HEK293 (cell line): ENCODE measurements at regions not wholly inside any gene's neighbourhood (a gene's known extent, or its start where the extent isn't known, plus 50 kb on each side); places are given as distances from the start of the nearest gene placed in this dataset.

Experiments
- CTCF ChIA-PET: fragments of 350-600 bp; formaldehyde crosslinking; extraction: SDS; loops from one replicate; lab custom pipeline; 2021; ENCODE audit warnings: antibody characterized with exemption; lab: Yijun Ruan, JAX
- POLR2A ChIA-PET: fragments of 300-600 bp; formaldehyde crosslinking; extraction: SDS; loops from one replicate; lab custom pipeline; 2020; ENCODE audit warnings: antibody characterized with exemption, inconsistent platforms; lab: Yijun Ruan, JAX
- H3K27ac ChIP-seq: fragments of 200-500 bp; sonication (Bioruptor generic); 2 replicates; pipeline ENCODE4 v1.5.1; 2014; ENCODE audit warnings: low read depth, low read length, control low read depth, inconsistent platforms; ENCODE audit errors: extremely low read depth
- H3K36me3 ChIP-seq, 2 experiments: fragments of 200-500 bp in 1 of 2; sonication (Bioruptor generic) in 1 of 2; 1 replicate in 1 of 2; 2 replicates in 1 of 2; pipeline ENCODE4 v1.5.1; 2014 to 2017; ENCODE audit warnings: inconsistent platforms in 2 of 2, low read length in 2 of 2; ENCODE audit not compliant: control insufficient read depth in 2 of 2, insufficient read depth in 1 of 2
- H3K4me1 ChIP-seq: fragments of 200-500 bp; sonication (Bioruptor generic); 2 replicates; pipeline ENCODE4 v1.5.1; 2014; ENCODE audit warnings: mild to moderate bottlenecking, low read length, inconsistent platforms; ENCODE audit not compliant: control insufficient read depth, insufficient read depth
- H3K4me3 ChIP-seq: 2 replicates; pipeline ENCODE4 v1.5.1; 2011; ENCODE audit warnings: low read depth, mild to moderate bottlenecking, control low read depth, low read length, moderate library complexity
- H3K9me3 ChIP-seq: fragments of 200-500 bp; sonication (Bioruptor generic); 2 replicates; pipeline ENCODE4 v1.5.1; 2014; ENCODE audit warnings: low read depth, low read length, inconsistent platforms; ENCODE audit not compliant: control insufficient read depth, insufficient read depth
- GFI1B ChIP-seq: fragments of 450-650 bp; formaldehyde crosslinking; IDR thresholded peaks from 2 replicates; pipeline ENCODE4 v1.5.1; 2016; ENCODE audit warnings: missing biosample characterization, missing genetic modification characterization
- HOXC10 ChIP-seq: sonication (generic); formaldehyde crosslinking; IDR thresholded peaks from 2 replicates; pipeline ENCODE4 v1.8.1; 2023; ENCODE audit warnings: mild to moderate bottlenecking, missing genetic modification reagents
- KLF1 ChIP-seq: fragments of 450-650 bp; formaldehyde crosslinking; IDR thresholded peaks from 2 replicates; pipeline ENCODE4 v1.5.1; 2016; ENCODE audit warnings: missing biosample characterization, missing genetic modification characterization
- MYNN ChIP-seq: fragments of 450-650 bp; formaldehyde crosslinking; IDR thresholded peaks from 2 replicates; pipeline ENCODE4 v1.5.1; 2016; ENCODE audit warnings: missing biosample characterization, missing genetic modification characterization, borderline replicate concordance
- RBAK ChIP-seq: fragments of 450-650 bp; formaldehyde crosslinking; IDR thresholded peaks from 2 replicates; pipeline ENCODE4 v1.5.1; 2016; ENCODE audit warnings: missing biosample characterization, missing genetic modification characterization
- SP7 ChIP-seq: fragments of 450-650 bp; formaldehyde crosslinking; IDR thresholded peaks from 2 replicates; pipeline ENCODE4 v1.5.1; 2016; ENCODE audit warnings: missing biosample characterization, missing genetic modification characterization
- WT1 ChIP-seq: fragments of 450-650 bp; formaldehyde crosslinking; IDR thresholded peaks from 2 replicates; pipeline ENCODE4 v1.5.1; 2016; ENCODE audit warnings: missing biosample characterization, missing genetic modification characterization
- ZNF10 ChIP-seq: fragments of 450-650 bp; formaldehyde crosslinking; IDR thresholded peaks from 2 replicates; pipeline ENCODE4 v1.5.1; 2017; ENCODE audit warnings: missing biosample characterization, missing genetic modification characterization
- ZNF112 ChIP-seq: fragments of 450-650 bp; formaldehyde crosslinking; IDR thresholded peaks from 2 replicates; pipeline ENCODE4 v1.5.0; 2017; ENCODE audit warnings: missing biosample characterization, missing genetic modification characterization
- ZNF146 ChIP-seq: fragments of 450-650 bp; formaldehyde crosslinking; IDR thresholded peaks from 2 replicates; pipeline ENCODE4 v1.5.1; 2016; ENCODE audit warnings: missing biosample characterization, missing genetic modification characterization
- ZNF19 ChIP-seq: fragments of 450-650 bp; formaldehyde crosslinking; IDR thresholded peaks from 2 replicates; pipeline ENCODE4; 2016; ENCODE audit warnings: missing biosample characterization, missing genetic modification characterization, low read depth
- ZNF654 ChIP-seq: fragments of 450-650 bp; formaldehyde crosslinking; IDR thresholded peaks from 2 replicates; pipeline ENCODE4 v1.5.1; 2016; ENCODE audit warnings: low read depth, missing biosample characterization, missing genetic modification characterization
- ZNF658 ChIP-seq: fragments of 450-650 bp; formaldehyde crosslinking; IDR thresholded peaks from 2 replicates; pipeline ENCODE4; 2016; ENCODE audit warnings: missing biosample characterization, missing genetic modification characterization
- ZSCAN16 ChIP-seq: fragments of 450-650 bp; formaldehyde crosslinking; IDR thresholded peaks from 2 replicates; pipeline ENCODE4 v1.5.1; 2016; ENCODE audit warnings: missing biosample characterization, missing genetic modification characterization
- TF ChIP-seq, protein P1 (sequence below): fragments of 450-650 bp; formaldehyde crosslinking; IDR thresholded peaks from 2 replicates; pipeline ENCODE4 v1.5.1; 2016; ENCODE audit warnings: missing biosample characterization, missing genetic modification characterization
- TF ChIP-seq, protein P2 (sequence below): fragments of 450-650 bp; formaldehyde crosslinking; IDR thresholded peaks from 2 replicates; pipeline ENCODE4 v1.5.1; 2016; ENCODE audit warnings: missing biosample characterization, missing genetic modification characterization
- TF ChIP-seq, protein P3 (sequence below): fragments of 450-650 bp; formaldehyde crosslinking; conservative IDR thresholded peaks from 2 replicates; pipeline ENCODE4 v1.5.1; 2016; ENCODE audit warnings: low read depth, missing biosample characterization, missing genetic modification characterization
- TF ChIP-seq, protein P4 (sequence below): fragments of 450-650 bp; formaldehyde crosslinking; IDR thresholded peaks from 2 replicates; pipeline ENCODE4 v1.5.1; 2016; ENCODE audit warnings: missing biosample characterization, missing genetic modification characterization
- TF ChIP-seq, protein P5 (sequence below): fragments of 450-650 bp; formaldehyde crosslinking; IDR thresholded peaks from 2 replicates; pipeline ENCODE4 v1.5.1; 2016; ENCODE audit warnings: missing biosample characterization, missing genetic modification characterization, borderline replicate concordance
- TF ChIP-seq, protein P6 (sequence below): fragments of 450-650 bp; formaldehyde crosslinking; IDR thresholded peaks from 2 replicates; pipeline ENCODE4 v1.5.1; 2016; ENCODE audit warnings: missing biosample characterization, missing genetic modification characterization

DNA sequence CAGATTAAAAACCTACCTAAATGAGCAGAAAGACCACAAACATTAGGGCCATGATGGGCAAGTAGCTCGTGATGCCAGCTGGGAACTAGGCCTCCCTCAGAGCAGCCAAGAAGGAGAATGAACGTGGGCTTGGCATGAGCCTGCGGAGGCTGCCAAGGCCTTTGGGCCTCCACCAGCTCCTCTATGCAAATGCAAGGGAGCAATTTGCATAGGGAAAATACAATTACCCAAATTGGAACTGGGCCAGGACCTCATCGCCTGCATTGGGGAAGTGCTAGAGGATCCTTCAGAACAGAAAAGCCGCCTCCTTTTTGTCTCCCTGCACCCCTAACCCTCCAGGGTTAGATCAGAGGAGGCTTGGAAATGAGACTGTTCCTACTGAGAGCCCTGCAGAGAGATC lies 326.4 kb downstream of the SMAD2 start:
- TF ChIP-seq ZNF146 (tag by site-specific recombination) (no peak), SP7 (no peak), WT1 (tag by site-specific recombination) (no peak), ZSCAN16 (no peak), ZNF112 (no peak), ZNF654 (tag by site-specific recombination) (no peak), ZNF658 (tag by site-specific recombination) (no peak), RBAK (tag by site-specific recombination) (no peak), MYNN (tag by site-specific recombination) (no peak), KLF1 (tag by site-specific recombination) (no peak), ZNF19 (no peak), HOXC10 (CRISPR knock-in tag) (no peak), ZNF10 (no peak), GFI1B (no peak)
- TF ChIP-seq, protein P1, sequence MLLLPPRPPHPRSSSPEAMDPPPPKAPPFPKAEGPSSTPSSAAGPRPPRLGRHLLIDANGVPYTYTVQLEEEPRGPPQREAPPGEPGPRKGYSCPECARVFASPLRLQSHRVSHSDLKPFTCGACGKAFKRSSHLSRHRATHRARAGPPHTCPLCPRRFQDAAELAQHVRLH (tag by site-specific recombination) = no peak
- TF ChIP-seq, protein P2, sequence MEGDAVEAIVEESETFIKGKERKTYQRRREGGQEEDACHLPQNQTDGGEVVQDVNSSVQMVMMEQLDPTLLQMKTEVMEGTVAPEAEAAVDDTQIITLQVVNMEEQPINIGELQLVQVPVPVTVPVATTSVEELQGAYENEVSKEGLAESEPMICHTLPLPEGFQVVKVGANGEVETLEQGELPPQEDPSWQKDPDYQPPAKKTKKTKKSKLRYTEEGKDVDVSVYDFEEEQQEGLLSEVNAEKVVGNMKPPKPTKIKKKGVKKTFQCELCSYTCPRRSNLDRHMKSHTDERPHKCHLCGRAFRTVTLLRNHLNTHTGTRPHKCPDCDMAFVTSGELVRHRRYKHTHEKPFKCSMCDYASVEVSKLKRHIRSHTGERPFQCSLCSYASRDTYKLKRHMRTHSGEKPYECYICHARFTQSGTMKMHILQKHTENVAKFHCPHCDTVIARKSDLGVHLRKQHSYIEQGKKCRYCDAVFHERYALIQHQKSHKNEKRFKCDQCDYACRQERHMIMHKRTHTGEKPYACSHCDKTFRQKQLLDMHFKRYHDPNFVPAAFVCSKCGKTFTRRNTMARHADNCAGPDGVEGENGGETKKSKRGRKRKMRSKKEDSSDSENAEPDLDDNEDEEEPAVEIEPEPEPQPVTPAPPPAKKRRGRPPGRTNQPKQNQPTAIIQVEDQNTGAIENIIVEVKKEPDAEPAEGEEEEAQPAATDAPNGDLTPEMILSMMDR (tag by site-specific recombination) = no peak
- TF ChIP-seq, protein P3, sequence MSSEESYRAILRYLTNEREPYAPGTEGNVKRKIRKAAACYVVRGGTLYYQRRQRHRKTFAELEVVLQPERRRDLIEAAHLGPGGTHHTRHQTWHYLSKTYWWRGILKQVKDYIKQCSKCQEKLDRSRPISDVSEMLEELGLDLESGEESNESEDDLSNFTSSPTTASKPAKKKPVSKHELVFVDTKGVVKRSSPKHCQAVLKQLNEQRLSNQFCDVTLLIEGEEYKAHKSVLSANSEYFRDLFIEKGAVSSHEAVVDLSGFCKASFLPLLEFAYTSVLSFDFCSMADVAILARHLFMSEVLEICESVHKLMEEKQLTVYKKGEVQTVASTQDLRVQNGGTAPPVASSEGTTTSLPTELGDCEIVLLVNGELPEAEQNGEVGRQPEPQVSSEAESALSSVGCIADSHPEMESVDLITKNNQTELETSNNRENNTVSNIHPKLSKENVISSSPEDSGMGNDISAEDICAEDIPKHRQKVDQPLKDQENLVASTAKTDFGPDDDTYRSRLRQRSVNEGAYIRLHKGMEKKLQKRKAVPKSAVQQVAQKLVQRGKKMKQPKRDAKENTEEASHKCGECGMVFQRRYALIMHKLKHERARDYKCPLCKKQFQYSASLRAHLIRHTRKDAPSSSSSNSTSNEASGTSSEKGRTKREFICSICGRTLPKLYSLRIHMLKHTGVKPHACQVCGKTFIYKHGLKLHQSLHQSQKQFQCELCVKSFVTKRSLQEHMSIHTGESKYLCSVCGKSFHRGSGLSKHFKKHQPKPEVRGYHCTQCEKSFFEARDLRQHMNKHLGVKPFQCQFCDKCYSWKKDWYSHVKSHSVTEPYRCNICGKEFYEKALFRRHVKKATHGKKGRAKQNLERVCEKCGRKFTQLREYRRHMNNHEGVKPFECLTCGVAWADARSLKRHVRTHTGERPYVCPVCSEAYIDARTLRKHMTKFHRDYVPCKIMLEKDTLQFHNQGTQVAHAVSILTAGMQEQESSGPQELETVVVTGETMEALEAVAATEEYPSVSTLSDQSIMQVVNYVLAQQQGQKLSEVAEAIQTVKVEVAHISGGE (tag by site-specific recombination) = no peak
- TF ChIP-seq, protein P4, sequence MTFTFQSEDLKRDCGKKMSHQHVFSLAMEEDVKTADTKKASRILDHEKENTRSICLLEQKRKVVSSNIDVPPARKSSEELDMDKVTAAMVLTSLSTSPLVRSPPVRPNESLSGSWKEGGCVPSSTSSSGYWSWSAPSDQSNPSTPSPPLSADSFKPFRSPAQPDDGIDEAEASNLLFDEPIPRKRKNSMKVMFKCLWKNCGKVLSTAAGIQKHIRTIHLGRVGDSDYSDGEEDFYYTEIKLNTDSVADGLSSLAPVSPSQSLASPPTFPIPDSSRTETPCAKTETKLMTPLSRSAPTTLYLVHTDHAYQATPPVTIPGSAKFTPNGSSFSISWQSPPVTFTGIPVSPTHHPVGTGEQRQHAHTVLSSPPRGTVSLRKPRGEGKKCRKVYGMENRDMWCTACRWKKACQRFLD (tag by site-specific recombination) = no peak
- TF ChIP-seq, protein P5, sequence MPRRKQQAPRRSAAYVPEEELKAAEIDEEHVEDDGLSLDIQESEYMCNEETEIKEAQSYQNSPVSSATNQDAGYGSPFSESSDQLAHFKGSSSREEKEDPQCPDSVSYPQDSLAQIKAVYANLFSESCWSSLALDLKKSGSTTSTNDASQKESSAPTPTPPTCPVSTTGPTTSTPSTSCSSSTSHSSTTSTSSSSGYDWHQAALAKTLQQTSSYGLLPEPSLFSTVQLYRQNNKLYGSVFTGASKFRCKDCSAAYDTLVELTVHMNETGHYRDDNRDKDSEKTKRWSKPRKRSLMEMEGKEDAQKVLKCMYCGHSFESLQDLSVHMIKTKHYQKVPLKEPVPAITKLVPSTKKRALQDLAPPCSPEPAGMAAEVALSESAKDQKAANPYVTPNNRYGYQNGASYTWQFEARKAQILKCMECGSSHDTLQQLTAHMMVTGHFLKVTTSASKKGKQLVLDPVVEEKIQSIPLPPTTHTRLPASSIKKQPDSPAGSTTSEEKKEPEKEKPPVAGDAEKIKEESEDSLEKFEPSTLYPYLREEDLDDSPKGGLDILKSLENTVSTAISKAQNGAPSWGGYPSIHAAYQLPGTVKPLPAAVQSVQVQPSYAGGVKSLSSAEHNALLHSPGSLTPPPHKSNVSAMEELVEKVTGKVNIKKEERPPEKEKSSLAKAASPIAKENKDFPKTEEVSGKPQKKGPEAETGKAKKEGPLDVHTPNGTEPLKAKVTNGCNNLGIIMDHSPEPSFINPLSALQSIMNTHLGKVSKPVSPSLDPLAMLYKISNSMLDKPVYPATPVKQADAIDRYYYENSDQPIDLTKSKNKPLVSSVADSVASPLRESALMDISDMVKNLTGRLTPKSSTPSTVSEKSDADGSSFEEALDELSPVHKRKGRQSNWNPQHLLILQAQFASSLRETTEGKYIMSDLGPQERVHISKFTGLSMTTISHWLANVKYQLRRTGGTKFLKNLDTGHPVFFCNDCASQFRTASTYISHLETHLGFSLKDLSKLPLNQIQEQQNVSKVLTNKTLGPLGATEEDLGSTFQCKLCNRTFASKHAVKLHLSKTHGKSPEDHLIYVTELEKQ (tag by site-specific recombination) = no peak
- TF ChIP-seq, protein P6, sequence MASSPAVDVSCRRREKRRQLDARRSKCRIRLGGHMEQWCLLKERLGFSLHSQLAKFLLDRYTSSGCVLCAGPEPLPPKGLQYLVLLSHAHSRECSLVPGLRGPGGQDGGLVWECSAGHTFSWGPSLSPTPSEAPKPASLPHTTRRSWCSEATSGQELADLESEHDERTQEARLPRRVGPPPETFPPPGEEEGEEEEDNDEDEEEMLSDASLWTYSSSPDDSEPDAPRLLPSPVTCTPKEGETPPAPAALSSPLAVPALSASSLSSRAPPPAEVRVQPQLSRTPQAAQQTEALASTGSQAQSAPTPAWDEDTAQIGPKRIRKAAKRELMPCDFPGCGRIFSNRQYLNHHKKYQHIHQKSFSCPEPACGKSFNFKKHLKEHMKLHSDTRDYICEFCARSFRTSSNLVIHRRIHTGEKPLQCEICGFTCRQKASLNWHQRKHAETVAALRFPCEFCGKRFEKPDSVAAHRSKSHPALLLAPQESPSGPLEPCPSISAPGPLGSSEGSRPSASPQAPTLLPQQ (tag by site-specific recombination) = no peak
- TF ChIP-seq, all 188 proteins: peak for 0
- POLR2A ChIA-PET = no interaction called here
- Histone ChIP-seq H3K36me3 (no peaks in the 10 kb centered on the region), H3K27ac (no peak overlapping the region), H3K9me3 (no peaks in the 10 kb centered on the region), H3K4me3 (no peak overlapping the region), H3K4me1 (no peaks in the 10 kb centered on the region)
- CTCF ChIA-PET = interaction anchor here (1.4 to 2.0 kb wide), 2 partner anchors 145 to 151 kb away, joined by 4 to 6 read pairs; no protein-coding TSS in a partner anchor
